IMR-90 (cell line): ENCODE measurements at regions not wholly inside any gene's neighbourhood (a gene's known extent, or its start where the extent isn't known, plus 50 kb on each side); places are given as distances from the start of the nearest gene placed in this dataset.

Source experiments
- CEBPB ChIP-seq: IDR thresholded peaks from 2 replicates; pipeline ENCODE4 v1.6.1; 2012; ENCODE audit warnings: low read depth, low read length, improper control_type of control experiment
- CHD1 ChIP-seq: IDR thresholded peaks from 2 replicates; pipeline ENCODE4 v1.6.1; 2012; ENCODE audit warnings: low read depth, low read length, improper control_type of control experiment
- CTCF ChIP-seq: conservative IDR thresholded peaks from 2 replicates; pipeline ENCODE4 v1.5.1; 2012; ENCODE audit warnings: mild to moderate bottlenecking, low read depth, low read length, improper control_type of control experiment
- FOS ChIP-seq: fragments of 150-350 bp; IDR thresholded peaks from 2 replicates; pipeline ENCODE4 v1.6.1; 2016; ENCODE audit warnings: low read depth, low read length
- MAFK ChIP-seq: IDR thresholded peaks from 2 replicates; pipeline ENCODE4 v1.6.1; 2012; ENCODE audit warnings: low read depth, low read length, improper control_type of control experiment
- MAZ ChIP-seq: IDR thresholded peaks from 2 replicates; pipeline ENCODE4 v1.6.1; 2012; ENCODE audit warnings: low read depth, mild to moderate bottlenecking, low read length, improper control_type of control experiment, moderate library complexity, borderline replicate concordance
- MXI1 ChIP-seq: IDR thresholded peaks from 2 replicates; pipeline ENCODE4 v1.6.1; 2012; ENCODE audit warnings: low read depth, mild to moderate bottlenecking, low read length, moderate library complexity, borderline replicate concordance
- POLR2A ChIP-seq: IDR thresholded peaks from 2 replicates; pipeline ENCODE4 v1.6.1; 2012; ENCODE audit warnings: mild to moderate bottlenecking, low read depth, low read length
- RAD21 ChIP-seq: IDR thresholded peaks from 2 replicates; pipeline ENCODE4 v1.6.1; 2012; ENCODE audit warnings: low read length, improper control_type of control experiment
- RFX5 ChIP-seq: IDR thresholded peaks from 2 replicates; pipeline ENCODE4 v1.8.0; 2012; ENCODE audit warnings: low read depth, mild to moderate bottlenecking, low read length, moderate library complexity
- USF2 ChIP-seq: fragments of 150-350 bp; IDR thresholded peaks from 2 replicates; pipeline ENCODE4 v1.6.1; 2017; ENCODE audit warnings: mild to moderate bottlenecking, antibody characterized with exemption, low read length, low read depth
- TF ChIP-seq, protein P1 (sequence below): fragments of 150-350 bp; IDR thresholded peaks from 2 replicates; pipeline ENCODE4 v1.6.1; 2016; ENCODE audit warnings: low read depth, mild to moderate bottlenecking, low read length, moderate library complexity, borderline replicate concordance

DNA sequence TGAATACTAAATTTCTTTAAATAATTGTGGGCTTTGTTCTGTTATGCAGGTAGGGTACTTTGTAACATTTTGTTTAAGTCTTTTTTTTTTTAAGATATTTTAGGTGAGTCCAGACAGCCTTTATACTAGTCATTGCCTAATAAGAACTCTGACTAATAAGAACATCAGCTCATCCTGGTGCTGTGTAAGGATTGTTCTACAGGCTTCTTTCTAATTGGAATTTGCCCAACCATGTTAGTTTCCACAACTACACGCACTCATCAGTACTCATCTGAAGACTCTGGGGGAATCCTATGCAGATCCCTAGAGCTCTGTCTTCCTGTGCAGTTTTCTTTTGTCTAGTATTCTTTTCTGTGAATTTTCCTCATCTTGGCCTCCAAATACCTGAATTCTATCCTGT lies 741.8 kb downstream of the IGSF11 start:
- TF ChIP-seq CEBPB (no peak), CTCF (no peak), POLR2A (no peak), USF2 (no peak), RAD21 (no peak), MAZ (no peak), FOS (no peak), MAFK (no peak), MXI1 (no peak), RFX5 (no peak), CHD1 (no peak)
- TF ChIP-seq, protein P1, sequence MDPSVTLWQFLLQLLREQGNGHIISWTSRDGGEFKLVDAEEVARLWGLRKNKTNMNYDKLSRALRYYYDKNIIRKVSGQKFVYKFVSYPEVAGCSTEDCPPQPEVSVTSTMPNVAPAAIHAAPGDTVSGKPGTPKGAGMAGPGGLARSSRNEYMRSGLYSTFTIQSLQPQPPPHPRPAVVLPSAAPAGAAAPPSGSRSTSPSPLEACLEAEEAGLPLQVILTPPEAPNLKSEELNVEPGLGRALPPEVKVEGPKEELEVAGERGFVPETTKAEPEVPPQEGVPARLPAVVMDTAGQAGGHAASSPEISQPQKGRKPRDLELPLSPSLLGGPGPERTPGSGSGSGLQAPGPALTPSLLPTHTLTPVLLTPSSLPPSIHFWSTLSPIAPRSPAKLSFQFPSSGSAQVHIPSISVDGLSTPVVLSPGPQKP = no peak
